Urinary bladder (tissue), 3 donors: ENCODE measurements at regions not wholly inside any gene's neighbourhood (a gene's known extent, or its start where the extent isn't known, plus 50 kb on each side); places are given as distances from the start of the nearest gene placed in this dataset.

Source experiments
- DNase-seq: peaks from one replicate; pipeline ENCODE4 v3.0.0-alpha.2; 2015; ENCODE audit errors: extremely low spot score
- H3K27ac ChIP-seq: one replicate; pipeline ENCODE4 v1.5.1; 2013; ENCODE audit warnings: low read depth, mild to moderate bottlenecking, moderate library complexity
- H3K36me3 ChIP-seq: one replicate; pipeline ENCODE4 v1.6.1; 2013; ENCODE audit warnings: mild to moderate bottlenecking, moderate library complexity; ENCODE audit not compliant: insufficient read depth
- H3K4me1 ChIP-seq: one replicate; pipeline ENCODE4 v1.6.1; 2013; ENCODE audit warnings: mild to moderate bottlenecking, moderate library complexity; ENCODE audit not compliant: insufficient read depth
- H3K4me3 ChIP-seq: one replicate; pipeline ENCODE4 v1.5.1; 2013; ENCODE audit warnings: low read depth, low read length
- WGBS: extraction: QIAGEN DNeasy Blood & Tissue Kit; methylation state at CpG from one replicate; pipeline ENCODE4 v1.1.7; 2013; 5-methylcytosine and 5-hydroxymethylcytosine counted together
- donor health status: healthy with polysubstance abuse.
- donor health status: healthy.

DNA sequence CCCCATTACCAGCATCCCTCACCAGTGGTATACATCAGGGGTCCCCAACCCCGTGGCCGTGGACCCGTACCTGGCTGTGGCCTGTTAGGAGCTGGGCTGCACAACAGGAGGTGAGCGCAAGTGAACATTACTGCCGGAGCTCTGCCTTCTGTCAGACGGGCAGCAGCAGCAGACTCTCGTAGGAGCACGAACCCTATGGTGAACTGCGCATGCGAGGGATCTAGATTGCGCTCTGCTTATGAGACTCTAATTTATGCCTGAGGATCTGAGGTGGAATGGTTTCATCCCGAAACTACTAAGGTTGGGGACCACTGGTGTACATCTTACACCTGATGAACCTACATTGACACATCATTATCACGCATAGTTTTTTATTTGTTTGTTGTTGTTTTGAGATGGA, 52.8 kb upstream of the DHX15 start:
- Histone ChIP-seq H3K4me1 (no peaks in the 10 kb centered on the region), H3K27ac (no peak overlapping the region), H3K36me3 (no peaks in the 10 kb centered on the region), H3K4me3 (no peak overlapping the region)
- DNase-seq, result no peak
- 95% methylated on average over 13 of the region's 13 CpGs for WGBS

DNA sequence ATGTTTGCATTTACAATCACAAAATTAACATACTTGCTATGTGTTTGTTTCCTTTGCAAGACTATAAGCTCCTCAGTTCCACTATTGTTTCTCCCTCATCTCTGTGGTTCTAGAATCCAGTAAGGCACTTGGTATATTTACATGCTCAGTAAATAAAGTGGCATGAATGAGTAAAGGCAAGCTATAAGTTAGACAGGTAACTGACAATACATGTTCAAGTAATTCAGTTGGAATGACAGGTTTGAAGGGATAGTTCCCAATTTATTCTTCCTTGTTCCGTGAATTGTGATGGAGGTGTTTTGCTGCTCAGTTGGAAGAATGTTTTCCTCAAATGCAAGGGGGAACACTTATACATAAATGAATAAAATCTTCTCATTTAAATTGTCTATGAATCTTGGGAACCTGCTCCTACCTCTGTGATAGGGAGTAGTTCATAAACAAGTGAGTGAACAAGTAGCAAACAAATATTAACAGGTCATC, 54.1 kb upstream of the DHX15 start:
- DNase-seq, result no peak
- Histone ChIP-seq H3K36me3 (no peaks in the 10 kb centered on the region), H3K4me3 (no peak overlapping the region), H3K4me1 (no peaks in the 10 kb centered on the region), H3K27ac (no peak overlapping the region)
- 95% methylated on average over 1 of the region's 1 CpG for WGBS

DNA sequence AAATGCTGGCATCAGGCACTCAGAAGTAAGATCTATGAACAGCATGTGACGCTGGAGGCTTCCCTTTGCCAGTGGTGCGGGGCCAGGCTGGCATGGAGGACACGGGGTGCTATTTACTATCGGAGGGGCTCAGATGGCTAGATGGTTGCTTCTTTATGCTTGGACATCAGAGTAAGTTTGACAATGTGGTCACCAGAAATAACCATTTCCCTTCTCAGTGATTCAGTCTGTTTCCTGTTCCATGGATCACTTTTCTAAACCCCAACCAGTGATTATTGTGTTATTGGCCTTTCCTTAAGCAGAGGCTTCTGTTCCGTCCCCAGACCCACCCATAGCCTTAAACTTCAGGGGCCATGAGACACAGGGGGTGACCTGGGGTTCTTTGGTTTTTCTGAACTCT, 55.4 kb upstream of the DHX15 start:
- Histone ChIP-seq H3K4me3 (no peak overlapping the region), H3K36me3 (no peaks in the 10 kb centered on the region), H3K4me1 (no peaks in the 10 kb centered on the region), H3K27ac (no peak overlapping the region)
- no peak for DNase-seq
- 92% methylated on average over 5 of the region's 5 CpGs for WGBS

DNA sequence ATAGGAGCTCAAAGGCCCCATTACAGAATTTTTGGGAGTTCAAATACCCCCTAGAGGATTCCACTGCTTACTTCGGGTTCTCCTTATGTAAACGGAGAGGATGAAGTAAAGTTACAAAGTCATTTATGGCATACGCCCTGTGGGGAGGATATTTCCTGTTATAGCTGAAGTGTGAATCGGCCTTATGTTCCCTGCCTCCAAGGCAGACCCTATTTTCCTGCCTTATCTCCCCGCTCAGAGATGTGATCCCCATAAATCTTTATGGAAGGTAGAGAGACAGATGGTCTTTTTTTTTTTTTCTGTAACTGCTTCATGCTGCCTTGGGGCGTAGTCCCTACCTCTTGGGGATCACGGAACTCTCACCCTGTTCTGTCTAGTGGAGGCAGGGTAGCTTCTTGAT, 56.0 kb upstream of the DHX15 start:
- DNase-seq, result no peak
- Histone ChIP-seq H3K27ac (no peak overlapping the region), H3K36me3 (no peaks in the 10 kb centered on the region), H3K4me3 (no peak overlapping the region), H3K4me1 (no peaks in the 10 kb centered on the region)
- 65% methylated on average over 7 of the region's 7 CpGs for WGBS

DNA sequence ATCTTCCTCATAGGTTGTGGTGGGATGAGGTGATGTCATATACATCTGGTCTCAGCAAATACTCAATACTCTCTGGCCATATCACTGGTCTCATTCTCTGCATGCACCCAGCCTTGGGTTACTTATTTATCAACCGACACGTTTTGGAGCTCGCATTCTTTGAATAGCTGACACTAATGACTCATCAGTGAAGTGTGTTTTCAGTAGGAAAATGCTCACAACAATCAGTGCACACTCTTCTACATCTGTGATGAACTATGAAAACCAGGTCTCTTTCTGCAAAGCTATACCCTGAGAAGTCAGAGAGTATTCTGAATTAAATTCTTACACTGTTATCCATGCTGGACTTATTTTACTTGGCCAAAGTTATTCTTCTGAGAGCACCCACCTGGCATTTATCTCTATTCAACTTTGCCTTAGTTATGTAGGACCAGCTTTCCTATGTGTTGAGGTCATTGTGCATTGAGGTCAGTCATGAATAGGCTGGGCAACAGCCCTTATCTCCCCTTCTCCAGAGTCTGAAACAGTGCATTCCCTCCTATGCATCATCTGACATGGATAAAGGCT, 58.7 kb upstream of the DHX15 start:
- WGBS, result 29% methylated on average over 3 of the region's 3 CpGs
- Histone ChIP-seq H3K4me1 (no peaks in the 10 kb centered on the region), H3K4me3 (no peak overlapping the region), H3K36me3 (no peaks in the 10 kb centered on the region), H3K27ac (no peak overlapping the region)
- DNase-seq, result no peak

DNA sequence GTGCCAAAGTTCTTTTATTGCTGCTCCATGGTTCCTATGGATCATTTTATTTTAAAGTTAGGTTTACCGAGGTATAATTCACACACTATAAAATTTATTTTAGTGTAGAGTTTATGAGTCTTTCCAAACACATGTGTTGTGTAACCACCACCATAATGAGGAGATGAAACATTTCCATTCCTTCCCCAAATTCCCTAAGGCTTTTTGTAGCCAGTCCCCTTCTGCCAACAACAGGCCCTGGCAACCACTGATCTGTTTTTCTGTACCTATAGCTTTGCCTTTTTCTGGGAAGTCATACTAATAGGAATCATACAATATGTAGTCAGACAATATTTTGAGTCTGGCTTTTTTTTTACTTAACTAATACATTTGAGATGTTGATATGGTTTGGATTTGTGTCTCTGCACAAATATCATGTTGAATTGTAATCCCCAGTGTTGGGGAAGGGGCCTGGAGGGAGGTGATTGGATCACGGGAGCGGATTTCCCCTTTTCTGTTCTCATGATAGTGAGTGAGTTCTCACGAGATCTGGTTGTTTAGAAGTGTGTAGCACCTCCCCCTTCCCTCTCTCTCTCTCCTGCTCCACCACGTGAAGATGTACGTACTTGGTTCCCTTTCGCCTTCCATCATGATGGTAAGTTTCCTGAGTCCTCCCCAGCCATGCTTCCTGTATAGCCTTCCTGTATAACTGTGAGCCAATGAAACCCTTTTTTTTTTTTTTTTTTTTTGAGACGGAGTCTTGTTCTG, 59.6 kb upstream of the DHX15 start:
- Histone ChIP-seq H3K4me3 (no peak overlapping the region), H3K27ac (no peak overlapping the region), H3K4me1 (no peaks in the 10 kb centered on the region), H3K36me3 (no peaks in the 10 kb centered on the region)
- no peak for DNase-seq
- 83% methylated on average over 8 of the region's 8 CpGs for WGBS

DNA sequence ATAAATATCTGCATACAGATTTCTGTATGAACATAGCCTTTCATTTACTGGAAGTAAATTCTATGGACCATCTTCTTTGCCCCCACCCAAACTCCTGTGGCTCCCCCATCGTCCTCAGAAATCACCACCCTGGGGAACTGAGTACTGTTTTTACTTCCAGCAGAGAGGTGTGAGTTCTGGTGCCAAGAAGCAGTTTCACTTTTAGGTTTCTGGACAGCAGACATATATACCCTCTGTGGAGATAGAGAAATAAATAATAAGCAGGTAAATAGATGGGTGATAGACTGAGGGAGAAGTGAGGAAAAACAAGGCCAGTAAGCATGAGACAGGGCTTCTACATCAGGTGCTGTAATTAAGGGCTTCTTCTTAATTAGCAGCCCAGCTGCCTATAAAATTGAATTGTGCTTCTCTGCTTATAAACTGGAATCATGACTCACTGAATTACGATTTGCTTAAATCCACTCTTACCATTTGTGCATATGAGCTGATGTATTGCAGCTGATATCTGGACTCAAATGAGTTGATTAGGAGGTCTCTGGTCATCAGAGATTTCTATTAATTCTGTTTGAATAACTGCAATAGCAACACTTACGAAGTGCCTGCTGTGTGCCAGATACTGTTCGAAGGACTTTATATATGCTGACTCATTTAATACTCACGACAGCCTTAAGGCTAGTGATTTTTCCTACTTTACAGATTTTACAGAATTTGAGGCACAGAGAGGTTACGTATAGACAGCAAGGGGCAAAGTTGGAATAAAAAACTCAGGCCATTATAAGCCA, 60.8 kb upstream of the DHX15 start:
- 32% methylated on average over 6 of the region's 6 CpGs for WGBS
- no peak for DNase-seq
- Histone ChIP-seq H3K36me3 (no peaks in the 10 kb centered on the region), H3K4me3 (no peak overlapping the region), H3K27ac (no peak overlapping the region), H3K4me1 (no peaks in the 10 kb centered on the region)

DNA sequence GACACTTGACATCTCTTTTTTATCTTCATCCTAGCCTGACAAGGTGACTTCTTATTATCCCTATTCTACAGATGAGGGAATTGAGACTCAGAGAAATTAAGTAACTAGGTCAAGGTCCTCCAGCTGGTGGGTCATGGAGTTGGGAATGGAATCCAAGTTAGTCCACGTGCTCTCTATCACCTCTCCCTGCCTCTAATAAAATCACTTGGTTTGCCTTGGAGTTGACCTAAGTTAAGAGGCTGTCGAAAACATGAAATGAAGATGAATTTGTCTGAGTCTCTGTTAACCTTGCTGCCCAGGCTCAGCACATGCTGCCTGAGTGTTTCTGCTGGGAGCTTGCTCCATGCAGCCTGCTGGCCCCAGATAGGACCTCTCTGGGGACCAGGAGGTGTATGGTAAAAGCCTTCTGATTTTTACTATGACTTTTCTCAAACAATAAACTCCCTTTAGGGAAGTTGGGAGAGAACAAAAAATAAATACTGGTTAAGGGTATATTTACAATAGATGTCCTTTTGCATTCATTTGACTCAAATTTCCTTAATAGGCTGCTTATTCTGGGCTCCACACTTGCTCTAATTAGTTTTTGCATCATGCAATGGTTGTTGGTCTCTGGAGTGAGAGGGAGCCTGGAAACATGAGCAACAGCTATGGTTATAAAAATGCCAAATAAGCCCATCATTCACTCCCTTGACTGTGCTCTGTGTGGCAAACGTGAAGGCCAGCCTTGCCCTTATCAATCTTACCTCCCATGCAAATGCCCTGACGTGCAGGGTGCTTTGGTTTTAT, 61.6 kb upstream of the DHX15 start:
- 61% methylated on average over 4 of the region's 4 CpGs for WGBS
- Histone ChIP-seq H3K27ac (no peak overlapping the region), H3K4me3 (no peak overlapping the region), H3K4me1 (no peaks in the 10 kb centered on the region), H3K36me3 (no peaks in the 10 kb centered on the region)
- DNase-seq, result no peak

DNA sequence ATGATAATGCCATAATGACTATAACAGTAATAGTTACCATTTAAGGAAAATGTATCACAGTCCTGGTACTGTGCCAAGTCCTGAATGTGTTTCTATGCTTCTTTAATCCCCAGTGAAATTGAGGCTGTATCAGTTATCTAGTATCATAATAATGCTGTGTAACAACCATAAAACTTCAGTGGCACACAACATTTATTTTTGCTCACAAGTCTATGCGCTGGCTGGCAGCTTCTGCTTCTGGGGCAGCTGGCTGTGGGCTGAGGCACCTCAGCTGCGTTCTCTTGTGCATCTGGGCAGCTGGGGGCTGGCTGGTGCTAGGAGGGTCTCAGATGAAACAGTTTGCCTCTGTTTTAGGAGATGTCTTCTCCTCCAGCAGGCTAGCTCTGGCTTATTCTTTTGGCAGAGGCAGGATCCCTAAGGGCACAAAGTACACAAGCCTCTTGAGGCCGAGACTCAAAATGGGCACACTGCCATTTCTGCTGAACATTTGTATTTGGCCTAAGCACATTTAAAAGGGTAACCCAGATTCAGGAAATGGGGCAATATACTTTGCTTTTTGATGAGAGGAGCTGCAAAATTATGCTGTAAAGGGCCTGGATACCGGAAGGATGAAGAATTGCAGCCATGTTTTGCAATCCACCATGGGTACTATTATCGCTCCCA, 62.6 kb upstream of the DHX15 start:
- Histone ChIP-seq H3K27ac (no peak overlapping the region), H3K4me3 (no peak overlapping the region), H3K4me1 (no peaks in the 10 kb centered on the region), H3K36me3 (no peaks in the 10 kb centered on the region)
- DNase-seq, result no peak
- 84% methylated on average over 5 of the region's 5 CpGs for WGBS

DNA sequence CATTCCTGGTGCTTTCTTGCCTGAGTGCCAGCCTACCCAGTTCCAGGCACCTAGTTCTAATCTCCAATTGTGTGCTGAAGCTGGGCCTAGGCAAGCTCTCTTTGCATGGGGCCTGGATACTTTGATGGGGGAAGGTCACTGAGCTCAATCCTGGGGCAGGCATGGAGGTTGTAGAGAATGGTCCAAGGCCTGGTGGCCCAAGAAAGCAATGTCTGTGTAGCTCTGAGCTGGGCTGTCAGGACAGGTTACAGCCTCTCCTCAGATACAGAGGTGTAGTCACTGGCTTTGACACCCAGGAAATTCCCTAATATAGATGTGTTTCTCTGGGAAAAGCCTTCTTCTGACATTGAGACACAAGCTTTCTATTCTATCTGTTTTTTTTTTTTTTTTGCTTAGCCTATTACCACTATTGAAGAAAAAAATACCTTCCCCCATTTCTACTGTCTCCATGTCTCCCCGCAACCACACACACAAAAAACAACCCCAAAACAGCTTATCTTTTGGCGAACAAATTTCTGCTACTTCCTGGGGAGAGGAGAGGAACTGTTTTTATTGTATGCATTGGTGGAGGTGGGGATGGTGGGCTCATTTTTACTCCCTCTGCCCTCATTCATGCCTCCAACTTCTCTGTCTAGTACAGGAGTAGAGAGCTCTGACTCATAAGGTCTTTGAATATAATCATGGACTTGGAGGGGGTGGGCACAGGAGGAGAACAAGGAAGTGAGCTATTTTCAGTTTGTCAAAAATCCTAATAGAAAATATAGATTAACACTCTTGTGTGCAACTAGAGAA, 66.7 kb upstream of the DHX15 start:
- Histone ChIP-seq H3K4me1 (no peaks in the 10 kb centered on the region), H3K4me3 (no peak overlapping the region), H3K36me3 (no peaks in the 10 kb centered on the region), H3K27ac (no peak overlapping the region)
- 82% methylated on average over 2 of the region's 2 CpGs for WGBS
- DNase-seq, result no peak

DNA sequence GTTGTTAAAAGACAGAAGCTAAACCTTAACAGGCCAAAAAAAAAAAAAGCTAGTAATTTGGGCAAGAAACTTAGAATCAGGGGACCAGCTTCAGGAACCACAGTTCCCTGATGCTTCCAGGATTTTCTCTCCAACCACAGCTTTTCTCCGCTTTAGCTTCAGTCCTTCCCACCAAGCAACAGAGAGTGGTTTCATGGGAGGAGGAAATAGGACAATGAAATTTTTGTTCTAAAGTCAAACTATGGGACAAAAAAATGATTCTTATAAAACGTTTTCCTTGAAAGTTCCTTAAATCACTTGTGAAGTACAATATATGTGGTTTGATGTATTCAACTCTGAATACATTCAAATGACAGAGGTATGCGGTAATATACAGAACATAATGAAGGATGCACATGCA, 71.0 kb upstream of the DHX15 start:
- H3K36me3 ChIP-seq, result no peaks in the 10 kb centered on the region
- DNase-seq, result no peak
- no peak overlapping the region for H3K27ac ChIP-seq
- H3K4me3 ChIP-seq, result no peak overlapping the region
- WGBS, result 85% methylated on average over 3 of the region's 3 CpGs
- H3K4me1 ChIP-seq, result no peaks in the 10 kb centered on the region

DNA sequence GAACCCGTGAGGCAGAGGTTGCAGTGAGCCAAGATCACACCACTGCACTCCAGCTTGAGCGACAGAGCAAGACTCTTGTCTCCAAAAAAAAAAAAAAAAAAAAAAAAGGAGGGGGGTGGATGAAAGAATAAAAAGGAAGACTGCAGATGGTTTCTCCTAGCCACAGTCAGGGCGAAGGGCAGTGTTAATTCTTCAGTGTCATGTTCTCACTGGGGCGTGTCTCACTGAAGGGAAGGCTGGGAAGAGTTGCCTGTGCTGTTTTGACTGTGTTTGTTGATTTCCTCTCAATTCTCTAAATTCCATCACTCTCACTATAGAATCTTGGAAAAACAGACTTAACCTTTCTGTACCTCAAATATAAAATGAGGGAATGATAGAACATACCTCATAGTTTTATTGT, 71.6 kb upstream of the DHX15 start:
- H3K36me3 ChIP-seq, result no peaks in the 10 kb centered on the region
- H3K4me1 ChIP-seq, result no peaks in the 10 kb centered on the region
- no peak for DNase-seq
- WGBS, result 69% methylated on average over 4 of the region's 4 CpGs
- no peak overlapping the region for H3K4me3 ChIP-seq
- H3K27ac ChIP-seq, result no peak overlapping the region
